ENCODE measurements at regions not wholly inside any gene's neighbourhood (a gene's known extent, or its start where the extent isn't known, plus 50 kb on each side); places are given as distances from the start of the nearest gene placed in this dataset.

DNA sequence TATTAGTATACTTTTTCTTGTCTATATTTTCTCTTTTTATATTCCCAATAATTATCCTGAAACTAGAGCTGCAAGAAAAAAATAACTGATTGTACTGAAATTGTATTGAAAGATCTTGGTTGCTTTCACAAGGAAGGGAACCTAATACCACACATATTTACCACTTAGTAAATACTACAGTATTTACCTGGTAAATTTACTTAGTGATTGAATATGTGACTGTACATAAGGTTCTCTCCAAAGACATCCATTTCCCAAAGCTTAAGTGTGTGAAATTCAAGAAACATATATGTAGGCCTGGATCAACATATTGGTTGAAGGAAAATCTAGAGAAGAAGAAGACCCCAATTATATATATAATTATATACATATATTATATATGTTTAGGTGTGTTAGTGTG, 1272.7 kb downstream of the C4orf33 start:
- DNase-seq: no peak

DNA sequence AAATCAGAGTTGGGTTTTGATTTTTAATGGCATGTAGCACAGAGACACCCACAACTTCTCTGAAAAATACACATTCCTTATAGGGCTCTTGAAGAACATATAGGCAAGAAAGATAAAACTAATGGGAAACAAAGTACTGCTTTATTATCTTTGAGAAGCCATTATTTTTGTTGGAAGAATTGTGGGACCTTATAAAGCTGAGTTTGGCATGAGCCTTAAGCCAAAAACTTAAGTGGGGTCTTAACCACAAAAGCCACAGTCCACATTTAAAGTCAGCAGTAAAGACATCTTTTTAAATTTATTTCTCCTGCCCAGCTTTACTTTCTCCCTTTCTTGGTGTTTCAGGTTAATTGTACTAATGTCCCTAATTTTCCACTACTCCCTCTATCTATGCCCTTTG, 1297.3 kb downstream of the C4orf33 start:
- DNase-seq: no peak

DNA sequence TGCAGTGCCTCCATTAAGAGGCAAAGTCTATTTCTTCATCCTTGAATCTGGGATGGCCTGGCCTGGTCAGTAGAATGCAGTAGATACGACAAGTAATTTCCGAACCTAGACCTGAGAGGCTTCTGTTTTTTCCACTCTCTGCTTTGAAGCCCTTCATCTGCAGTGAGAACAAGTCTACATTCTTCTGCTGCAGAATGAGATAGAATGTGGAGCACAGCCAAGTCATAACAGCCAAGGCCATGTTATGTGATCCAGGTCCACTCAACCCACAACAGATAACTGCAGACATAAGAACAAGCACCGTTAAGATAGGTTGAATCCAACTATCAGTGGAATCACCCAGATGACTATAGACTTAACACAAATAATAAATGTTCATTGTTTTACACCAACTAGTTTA, 1297.7 kb downstream of the C4orf33 start:
- peak; percentile 19 for DNase-seq

DNA sequence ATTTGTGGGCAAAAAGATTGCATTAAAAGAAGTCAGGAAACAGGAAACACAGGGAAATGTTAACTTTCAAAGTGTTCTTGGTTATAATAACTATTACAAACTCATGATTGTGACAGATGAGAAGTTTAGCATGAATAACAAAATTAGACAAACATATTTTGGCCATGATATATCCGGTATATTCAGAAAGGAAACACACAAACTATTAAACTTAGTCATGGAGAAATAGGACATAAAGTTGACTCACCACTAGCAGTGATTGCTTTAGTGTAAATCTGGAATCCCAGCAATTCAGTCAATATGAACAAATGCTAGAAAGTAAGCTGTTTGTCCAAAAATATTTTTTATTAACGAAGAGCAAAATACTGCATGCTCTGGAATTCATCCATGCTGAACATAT, 1299.9 kb downstream of the C4orf33 start:
- DNase-seq: no peak

GRCh38 chr4:130403221-130403620, 1307.3 kb downstream of the C4orf33 start:
- DNase-seq: no peak

DNA sequence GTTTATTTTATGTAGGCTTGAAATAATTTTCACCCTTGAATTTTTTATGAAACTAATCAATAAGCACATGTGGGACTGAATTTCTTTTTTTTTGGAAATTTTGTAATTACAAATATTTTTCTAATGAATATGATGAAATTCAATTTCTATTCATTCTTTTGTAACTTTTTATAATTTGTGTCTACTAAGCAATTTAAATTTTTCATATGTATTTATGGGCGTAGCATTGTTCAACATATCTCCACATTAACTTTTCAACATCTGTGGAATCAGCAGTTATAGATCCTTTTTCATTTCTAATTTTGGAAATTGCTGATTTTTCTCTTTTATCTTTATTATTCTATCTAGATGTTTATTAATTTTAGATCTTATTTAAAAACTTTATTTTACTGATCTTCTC, 1320.3 kb downstream of the C4orf33 start:
- DNase-seq: no peak

GRCh38 chr4:130419211-130419975, 1323.4 kb downstream of the C4orf33 start:
- DNase-seq: no peak

DNA sequence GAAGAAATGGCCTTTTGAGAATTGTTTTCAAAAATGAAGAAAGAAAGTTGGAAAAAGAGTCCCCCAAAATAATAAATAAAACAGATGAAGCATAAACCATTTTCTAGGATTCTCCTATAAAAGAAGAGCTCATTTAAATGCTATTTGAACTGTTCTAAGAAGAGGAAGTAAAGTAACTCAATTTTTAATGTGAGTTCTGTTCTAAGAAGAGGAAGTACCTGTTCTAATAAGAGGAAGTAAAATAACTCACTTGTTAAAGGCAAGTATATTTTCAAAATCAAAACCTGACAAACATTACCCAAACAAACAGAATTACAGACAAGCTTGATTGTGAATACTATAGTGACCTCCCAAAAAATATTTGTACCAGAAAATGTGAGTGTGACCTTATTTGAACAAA, 1326.3 kb downstream of the C4orf33 start:
- DNase-seq: no peak

DNA sequence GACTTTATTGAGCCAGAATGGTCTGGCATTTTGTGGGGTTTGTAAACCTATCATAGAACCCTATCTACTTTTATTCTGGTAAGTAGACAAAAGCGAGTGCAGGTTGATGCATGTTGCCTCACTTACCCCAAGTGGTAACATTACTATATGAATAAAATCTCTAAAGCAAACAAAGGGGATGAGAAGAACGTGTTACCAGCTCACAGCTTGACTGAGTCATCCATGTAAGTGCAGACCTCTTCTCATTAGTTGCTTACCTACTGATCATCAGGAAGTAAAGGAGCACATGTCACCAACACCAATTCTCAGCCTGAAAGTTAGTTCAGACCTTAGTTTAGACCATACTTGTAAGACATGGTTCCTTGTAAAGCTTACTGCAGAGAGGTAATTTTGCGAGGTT, 1328.3 kb downstream of the C4orf33 start:
- no peak for DNase-seq

DNA sequence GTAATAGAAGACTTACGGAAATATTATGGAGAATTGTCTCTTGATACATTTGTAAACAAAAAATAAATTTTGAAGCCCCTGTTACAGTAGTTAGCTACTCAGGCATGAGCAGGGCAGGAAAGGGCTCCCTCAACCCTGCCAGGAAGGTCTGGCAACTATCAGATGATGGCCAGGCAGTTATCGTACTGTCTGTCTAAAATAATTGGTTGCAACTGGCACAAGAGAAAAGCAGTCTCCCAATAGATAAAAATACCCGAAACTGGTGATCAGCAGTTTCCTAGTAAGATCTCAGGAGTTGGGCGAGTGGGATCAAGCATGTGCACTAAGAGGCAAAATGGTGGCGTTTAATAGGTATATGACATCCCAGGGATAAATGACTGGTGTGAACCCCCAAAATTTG, 1336.3 kb downstream of the C4orf33 start:
- DNase-seq: no peak

GRCh38 chr4:130449741-130450140, 1353.8 kb downstream of the C4orf33 start:
- DNase-seq: no peak

DNA sequence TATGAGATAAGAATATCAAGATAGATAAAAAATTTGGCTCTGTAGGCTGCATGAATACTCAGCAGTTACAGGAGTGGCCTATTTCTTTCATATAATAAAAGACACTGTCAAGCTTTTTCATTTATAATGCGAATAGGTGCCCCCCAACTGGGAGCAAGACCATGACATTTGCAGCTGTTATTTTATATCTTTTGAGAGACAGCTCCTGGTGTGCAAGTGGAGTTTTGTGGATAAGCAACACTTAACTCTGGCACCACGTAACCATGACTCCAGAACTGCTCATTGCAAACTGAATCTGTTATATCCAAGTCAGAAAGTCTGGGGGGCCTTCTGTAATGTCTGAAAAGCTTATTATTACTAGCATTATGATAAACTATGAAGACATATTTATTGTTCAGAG, 1372.4 kb downstream of the C4orf33 start:
- no peak for DNase-seq

- DNase-seq: no peak
Observed at GRCh38 chr4:130478406-130478805, 1382.5 kb downstream of the C4orf33 start.

DNA sequence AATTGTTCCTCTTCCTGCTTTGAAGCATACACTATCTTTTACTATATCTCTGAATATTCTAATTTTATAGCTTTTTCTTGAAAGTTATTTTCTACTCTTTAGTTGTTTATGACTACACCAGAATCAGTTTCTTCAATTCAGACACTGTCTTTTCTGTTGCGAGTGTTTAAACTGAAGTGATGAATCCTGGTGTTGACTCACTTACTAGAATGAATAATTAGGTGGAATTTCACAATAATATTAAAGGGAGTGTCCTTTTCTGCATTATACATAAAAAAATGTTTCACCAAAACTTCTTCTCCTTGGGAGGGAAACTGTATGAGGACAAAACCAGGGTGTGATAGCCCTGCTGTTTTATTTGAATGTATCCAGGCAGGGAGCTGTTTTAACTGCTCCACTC, 1383.1 kb downstream of the C4orf33 start:
- DNase-seq: no peak

DNA sequence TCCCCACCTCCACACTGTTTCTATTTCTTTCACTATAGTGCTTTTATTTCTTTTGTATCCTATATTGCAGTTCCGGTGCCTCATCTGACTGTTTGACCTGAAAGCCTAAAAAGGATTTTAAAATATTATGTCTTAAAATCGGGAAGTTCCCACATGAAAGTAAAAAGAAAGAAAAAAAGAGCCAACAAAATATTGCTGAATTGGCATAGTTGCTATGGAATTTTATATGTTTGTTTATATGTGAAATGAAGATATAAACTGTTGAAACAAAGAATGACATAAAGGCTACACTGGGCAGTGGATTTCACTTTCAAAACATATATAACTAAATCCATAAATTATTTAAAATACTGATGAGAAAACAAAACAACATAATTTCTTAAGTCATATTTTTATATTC, 1383.7 kb downstream of the C4orf33 start:
- no peak for DNase-seq

GRCh38 chr4:130484826-130485225, 1388.9 kb downstream of the C4orf33 start:
- no peak for DNase-seq

GRCh38 chr4:130485371-130485770, 1389.4 kb downstream of the C4orf33 start:
- no peak for DNase-seq

GRCh38 chr4:130486186-130486585, 1390.2 kb downstream of the C4orf33 start:
- DNase-seq: no peak

- DNase-seq: no peak
Observed at GRCh38 chr4:130486841-130487240, 1390.9 kb downstream of the C4orf33 start.

- no peak for DNase-seq
Observed at GRCh38 chr4:130510661-130511060, 1414.7 kb downstream of the C4orf33 start.

DNA sequence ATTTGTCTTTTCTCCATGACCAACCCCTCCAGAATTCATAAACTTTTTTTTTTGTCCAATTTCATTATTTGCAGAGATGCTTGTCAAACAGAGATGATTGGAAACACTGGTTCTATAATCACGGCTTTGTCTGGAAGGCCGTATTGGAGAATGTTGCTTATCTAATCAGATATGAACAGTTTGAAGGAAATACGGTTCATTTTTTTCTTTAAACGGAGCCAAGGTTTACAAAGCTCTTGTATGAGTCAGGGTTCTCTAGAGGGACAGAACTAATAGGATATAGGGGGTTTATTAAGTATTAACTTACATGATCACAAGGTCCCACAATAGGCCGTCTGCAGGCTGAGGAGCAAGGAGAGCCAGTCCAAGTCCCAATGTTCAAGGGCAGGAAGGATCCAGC, 1415.8 kb downstream of the C4orf33 start:
- DNase-seq: no peak

GRCh38 chr4:130524057-130524456, 1428.1 kb downstream of the C4orf33 start:
- no peak for DNase-seq

GRCh38 chr4:130530505-130530904, 1434.6 kb downstream of the C4orf33 start:
- no peak for DNase-seq

- DNase-seq: no peak
Observed at GRCh38 chr4:130534651-130535050, 1438.7 kb downstream of the C4orf33 start.

GRCh38 chr4:130542953-130543352, 1447.0 kb downstream of the C4orf33 start:
- no peak for DNase-seq
